Omental fat pad (tissue), 3 donors: ENCODE measurements at regions not wholly inside any gene's neighbourhood (a gene's known extent, or its start where the extent isn't known, plus 50 kb on each side); places are given as distances from the start of the nearest gene placed in this dataset.

Experiments
- ATAC-seq: fragments of 150-250 bp; one replicate; pipeline ENCODE4 v1.9.1; 2016; ENCODE audit warnings: mild to moderate bottlenecking, moderate library complexity; ENCODE audit not compliant: low FRiP score
- DNase-seq: peaks from one replicate; pipeline ENCODE4 v3.0.0-alpha.2; 2019; ENCODE audit warnings: low spot score
- TF ChIP-seq, protein P1 (sequence below), 3 donors: fragments of 450-650 bp; IDR thresholded peaks; one replicate each; pipeline ENCODE4 v1.5.1; 2016 to 2017; ENCODE audit warnings: antibody characterized with exemption in 3 of 3, mild to moderate bottlenecking in 3 of 3, moderate library complexity in 2 of 3

DNA sequence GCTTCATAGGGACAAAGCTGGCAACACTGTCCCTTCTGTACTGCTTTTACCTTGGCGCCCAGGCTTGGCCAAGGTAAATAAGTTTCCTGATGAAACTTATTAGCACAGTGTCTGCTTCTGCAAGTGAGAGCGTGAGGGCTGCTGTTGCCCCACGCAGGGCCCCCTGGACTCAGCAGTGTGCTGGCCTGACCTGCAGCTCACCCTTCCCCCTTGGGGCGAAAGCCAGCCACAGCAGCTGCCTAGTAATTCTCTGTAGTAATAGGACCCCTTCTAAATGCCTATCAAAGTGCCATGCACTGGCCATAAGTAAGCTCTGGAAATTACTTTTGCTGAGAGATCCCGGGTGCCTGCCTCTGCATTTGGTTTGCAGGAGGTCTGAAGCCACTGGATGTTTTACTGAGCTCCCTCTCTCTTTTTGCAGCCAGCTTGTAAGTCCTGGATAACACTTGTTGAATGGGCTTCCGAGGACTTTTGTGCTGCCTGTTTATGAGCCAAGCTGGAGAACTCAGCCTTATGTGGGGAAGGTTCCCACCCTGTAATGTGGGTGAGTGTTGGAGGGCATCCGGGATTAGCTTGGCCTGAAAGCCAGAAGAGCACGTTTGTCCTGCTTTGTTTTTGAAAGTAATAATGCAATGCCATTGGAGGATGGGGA is 293.9 kb downstream of the C7orf25 start:
- no peak for DNase-seq
- TF ChIP-seq, protein P1, sequence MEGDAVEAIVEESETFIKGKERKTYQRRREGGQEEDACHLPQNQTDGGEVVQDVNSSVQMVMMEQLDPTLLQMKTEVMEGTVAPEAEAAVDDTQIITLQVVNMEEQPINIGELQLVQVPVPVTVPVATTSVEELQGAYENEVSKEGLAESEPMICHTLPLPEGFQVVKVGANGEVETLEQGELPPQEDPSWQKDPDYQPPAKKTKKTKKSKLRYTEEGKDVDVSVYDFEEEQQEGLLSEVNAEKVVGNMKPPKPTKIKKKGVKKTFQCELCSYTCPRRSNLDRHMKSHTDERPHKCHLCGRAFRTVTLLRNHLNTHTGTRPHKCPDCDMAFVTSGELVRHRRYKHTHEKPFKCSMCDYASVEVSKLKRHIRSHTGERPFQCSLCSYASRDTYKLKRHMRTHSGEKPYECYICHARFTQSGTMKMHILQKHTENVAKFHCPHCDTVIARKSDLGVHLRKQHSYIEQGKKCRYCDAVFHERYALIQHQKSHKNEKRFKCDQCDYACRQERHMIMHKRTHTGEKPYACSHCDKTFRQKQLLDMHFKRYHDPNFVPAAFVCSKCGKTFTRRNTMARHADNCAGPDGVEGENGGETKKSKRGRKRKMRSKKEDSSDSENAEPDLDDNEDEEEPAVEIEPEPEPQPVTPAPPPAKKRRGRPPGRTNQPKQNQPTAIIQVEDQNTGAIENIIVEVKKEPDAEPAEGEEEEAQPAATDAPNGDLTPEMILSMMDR (IDR thresholded peaks at IDR 0.05): no peak
- no peak for ATAC-seq

DNA sequence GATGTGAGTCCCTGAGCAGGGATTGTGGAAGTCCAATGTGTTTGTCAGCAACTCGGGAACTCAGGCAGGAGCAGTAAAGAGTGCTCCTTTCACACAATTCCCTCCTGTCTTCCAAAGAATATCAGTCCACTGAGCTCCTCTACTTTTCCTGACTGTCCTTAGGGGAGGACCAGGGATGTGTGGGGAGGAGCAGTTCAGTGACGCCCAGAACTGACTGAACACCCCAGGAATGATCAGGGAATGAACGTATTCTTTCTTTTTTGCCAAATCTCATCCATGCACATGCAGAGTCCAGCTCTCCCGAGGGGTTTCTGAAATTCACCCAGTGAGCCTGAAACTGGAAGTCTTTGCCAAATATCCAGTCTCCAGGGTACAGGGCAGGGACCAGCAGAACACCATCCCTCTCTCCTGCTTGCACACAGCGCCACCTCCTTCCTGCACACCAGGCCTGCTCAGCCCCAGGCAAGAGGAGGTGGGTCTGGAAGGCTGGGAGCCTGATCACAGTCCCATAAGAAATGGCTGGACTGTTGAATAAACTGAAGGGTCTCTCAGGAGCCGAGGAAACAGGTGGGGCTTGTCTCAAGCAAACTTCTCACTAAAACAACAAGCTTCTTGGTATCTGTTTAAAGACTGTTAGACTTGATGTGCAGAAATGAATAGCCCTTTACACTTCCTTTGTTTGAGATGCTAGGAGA is 294.7 kb downstream of the C7orf25 start:
- no peak for DNase-seq
- TF ChIP-seq, protein P1 (IDR thresholded peaks at IDR 0.05): no peak
- no peak for ATAC-seq

- TF ChIP-seq, protein P1 (IDR thresholded peaks at IDR 0.05): no peak
- ATAC-seq (no peak), DNase-seq (no peak)
These were observed 297.2 kb downstream of the C7orf25 start for GRCh38 chr7:42614636-42615035.

DNA sequence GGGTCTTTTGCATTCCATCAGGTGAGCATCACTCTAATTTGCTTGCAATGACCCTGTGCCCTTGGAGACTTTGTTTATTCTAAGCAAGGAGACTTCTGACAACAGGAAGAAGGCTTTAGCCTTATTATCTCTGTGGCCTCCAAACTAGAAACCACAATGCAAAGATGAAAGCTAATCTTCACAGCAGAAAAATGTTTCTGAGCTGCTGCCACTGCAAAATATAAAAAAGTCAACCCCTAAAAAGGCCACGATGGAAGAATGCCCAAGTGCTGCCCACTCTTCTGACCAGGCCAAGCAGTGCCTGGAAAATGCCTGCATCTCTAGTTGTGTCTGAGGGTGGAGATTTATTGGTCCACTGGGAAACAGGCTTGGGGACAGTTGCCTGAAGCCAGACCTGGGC is 299.9 kb downstream of the C7orf25 start:
- ATAC-seq: no peak
- TF ChIP-seq, protein P1 (IDR thresholded peaks at IDR 0.05): no peak
- DNase-seq: no peak

GRCh38 chr7:42611289-42611928 is 300.5 kb downstream of the C7orf25 start:
- TF ChIP-seq, protein P1 (IDR thresholded peaks at IDR 0.05): no peak
- DNase-seq (no peak), ATAC-seq (no peak)

DNA sequence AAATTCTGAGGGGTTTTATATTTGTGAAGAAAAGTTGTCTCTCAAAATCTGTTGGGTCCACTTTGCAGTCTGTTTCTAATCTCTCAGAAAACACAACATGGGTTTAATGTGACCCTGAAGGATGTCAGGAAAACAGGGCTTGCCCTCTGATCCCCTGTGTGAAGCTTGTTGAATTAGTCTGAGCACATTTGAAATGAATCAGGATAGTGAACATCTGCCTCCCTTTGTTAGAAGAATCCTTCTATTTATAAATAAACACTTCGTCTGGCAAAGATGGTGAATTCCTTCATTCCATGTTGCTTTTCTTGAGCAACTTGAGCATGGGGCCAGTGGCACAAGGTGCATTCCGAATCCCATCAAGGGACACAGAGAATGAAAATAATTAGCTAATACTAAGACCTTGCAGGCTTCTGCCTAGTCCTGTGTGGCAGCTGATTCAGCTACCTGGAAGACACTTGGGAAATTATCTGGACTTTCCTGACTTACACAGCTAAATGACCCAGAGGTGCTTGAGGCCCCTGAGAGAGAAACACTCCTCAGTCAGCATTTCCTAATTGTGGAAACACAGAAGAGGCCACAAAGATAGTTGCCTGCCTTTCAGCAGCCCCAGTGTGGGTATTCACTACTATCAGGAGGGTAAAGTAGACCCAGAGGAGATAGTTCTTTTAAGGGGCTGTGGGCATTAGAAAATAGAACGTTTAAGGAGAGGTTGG is 305.5 kb downstream of the C7orf25 start:
- ATAC-seq: no peak

More for the DNA sequence above, 305.5 kb downstream of the C7orf25 start:
- TF ChIP-seq, protein P1 (IDR thresholded peaks at IDR 0.05): no peak
- no peak for DNase-seq
